SK-N-SH (cell line): ENCODE measurements at regions not wholly inside any gene's neighbourhood (a gene's known extent, or its start where the extent isn't known, plus 50 kb on each side); places are given as distances from the start of the nearest gene placed in this dataset.

Experiments used
- CHD2 ChIP-seq: fragments of 150-350 bp; IDR thresholded peaks from 2 replicates; pipeline ENCODE4 v1.6.1; 2018; ENCODE audit warnings: low read length; ENCODE audit not compliant: partially characterized antibody
- CTCF ChIP-seq: fragments of 200-600 bp; sonication (generic); IDR thresholded peaks from 2 replicates; pipeline ENCODE4 v1.6.1; 2017; ENCODE audit warnings: antibody characterized with exemption, mild to moderate bottlenecking, moderate library complexity
- EP300 ChIP-seq, 2 experiments: IDR thresholded peaks; 2 replicates each; pipeline versions ENCODE4 v1.4.0 to v1.6.1; 2012; ENCODE audit warnings: borderline replicate concordance in 1 of 2, low read depth in 1 of 2, low read length in 1 of 2
- MEF2A ChIP-seq: IDR thresholded peaks from 2 replicates; pipeline ENCODE4 v1.4.0; 2012; ENCODE audit warnings: low read depth, borderline replicate concordance
- RFX5 ChIP-seq: IDR thresholded peaks from 2 replicates; pipeline ENCODE4 v1.6.1; 2012; ENCODE audit warnings: mild to moderate bottlenecking, improper control_type of control experiment, low read length
- SIN3A ChIP-seq: IDR thresholded peaks from 2 replicates; pipeline ENCODE4 v1.6.1; 2012; ENCODE audit warnings: low read depth, mild to moderate bottlenecking, low read length, moderate library complexity, borderline replicate concordance
- TCF12 ChIP-seq: IDR thresholded peaks from 2 replicates; pipeline ENCODE4 v1.4.0; 2012
- TF ChIP-seq, protein P1 (sequence below): IDR thresholded peaks from 2 replicates; pipeline ENCODE4 v1.6.1; 2012; ENCODE audit warnings: mild to moderate bottlenecking, low read depth, low read length, moderate library complexity

DNA sequence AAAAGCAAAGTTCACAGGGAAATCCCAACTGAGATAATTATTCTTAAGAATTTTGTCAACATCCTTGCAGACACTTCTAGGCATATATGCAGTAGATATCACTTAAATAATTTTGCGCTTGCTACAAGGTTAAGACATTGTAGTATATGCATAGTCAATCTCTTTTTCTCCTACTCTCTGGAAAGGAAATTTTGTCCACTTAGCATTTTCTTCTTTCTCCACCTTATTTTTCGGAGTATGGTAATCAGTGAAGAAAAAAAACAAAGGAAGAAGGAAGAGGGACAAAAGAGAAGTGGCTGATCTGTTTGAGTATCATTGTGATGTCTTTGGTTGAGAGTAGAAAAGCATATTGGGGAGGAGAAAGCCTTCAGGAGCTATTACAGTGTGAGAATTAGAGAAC lies 104.6 kb downstream of the LACC1 start:
- TF ChIP-seq TCF12 (no peak), MEF2A (no peak), SIN3A (no peak), EP300 (IDR thresholded peaks at IDR 0.05; ENCODE audit: borderline replicate concordance in 1 of 2, low read depth in 1 of 2, low read length in 1 of 2) (no peak), CTCF (no peak), CHD2 (no peak), RFX5 (no peak)
- TF ChIP-seq, protein P1, sequence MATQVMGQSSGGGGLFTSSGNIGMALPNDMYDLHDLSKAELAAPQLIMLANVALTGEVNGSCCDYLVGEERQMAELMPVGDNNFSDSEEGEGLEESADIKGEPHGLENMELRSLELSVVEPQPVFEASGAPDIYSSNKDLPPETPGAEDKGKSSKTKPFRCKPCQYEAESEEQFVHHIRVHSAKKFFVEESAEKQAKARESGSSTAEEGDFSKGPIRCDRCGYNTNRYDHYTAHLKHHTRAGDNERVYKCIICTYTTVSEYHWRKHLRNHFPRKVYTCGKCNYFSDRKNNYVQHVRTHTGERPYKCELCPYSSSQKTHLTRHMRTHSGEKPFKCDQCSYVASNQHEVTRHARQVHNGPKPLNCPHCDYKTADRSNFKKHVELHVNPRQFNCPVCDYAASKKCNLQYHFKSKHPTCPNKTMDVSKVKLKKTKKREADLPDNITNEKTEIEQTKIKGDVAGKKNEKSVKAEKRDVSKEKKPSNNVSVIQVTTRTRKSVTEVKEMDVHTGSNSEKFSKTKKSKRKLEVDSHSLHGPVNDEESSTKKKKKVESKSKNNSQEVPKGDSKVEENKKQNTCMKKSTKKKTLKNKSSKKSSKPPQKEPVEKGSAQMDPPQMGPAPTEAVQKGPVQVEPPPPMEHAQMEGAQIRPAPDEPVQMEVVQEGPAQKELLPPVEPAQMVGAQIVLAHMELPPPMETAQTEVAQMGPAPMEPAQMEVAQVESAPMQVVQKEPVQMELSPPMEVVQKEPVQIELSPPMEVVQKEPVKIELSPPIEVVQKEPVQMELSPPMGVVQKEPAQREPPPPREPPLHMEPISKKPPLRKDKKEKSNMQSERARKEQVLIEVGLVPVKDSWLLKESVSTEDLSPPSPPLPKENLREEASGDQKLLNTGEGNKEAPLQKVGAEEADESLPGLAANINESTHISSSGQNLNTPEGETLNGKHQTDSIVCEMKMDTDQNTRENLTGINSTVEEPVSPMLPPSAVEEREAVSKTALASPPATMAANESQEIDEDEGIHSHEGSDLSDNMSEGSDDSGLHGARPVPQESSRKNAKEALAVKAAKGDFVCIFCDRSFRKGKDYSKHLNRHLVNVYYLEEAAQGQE: no peak
